ENCODE measurements at regions not wholly inside any gene's neighbourhood (a gene's known extent, or its start where the extent isn't known, plus 50 kb on each side); places are given as distances from the start of the nearest gene placed in this dataset.

DNA sequence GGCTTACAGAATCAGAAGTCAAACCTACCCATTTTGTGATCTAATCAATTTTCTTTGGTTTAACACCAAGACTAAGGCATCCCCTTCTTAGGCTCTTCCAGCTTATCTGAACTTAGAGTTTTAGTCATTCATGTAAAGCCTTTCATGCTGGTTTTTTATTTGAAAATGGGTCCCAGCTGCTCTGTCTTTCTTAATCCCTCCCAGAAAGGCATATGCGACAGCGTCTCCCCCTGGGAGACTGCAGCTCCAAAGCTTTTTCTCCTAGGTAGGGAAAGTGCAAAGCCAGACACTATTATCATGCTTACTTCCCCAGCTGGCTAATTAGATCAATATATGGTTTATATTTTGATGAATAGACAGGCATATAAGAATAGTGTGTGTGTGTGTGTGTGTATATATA lies 96.6 kb upstream of the E2F7 start:
- no peaks in the 10 kb centered on the region for H3K9me3 ChIP-seq (ENCODE audit: control insufficient read depth in 4 of 4, insufficient read depth in 3 of 4, low read length in 3 of 4)
- ATAC-seq (ENCODE audit: insufficient read depth, low FRiP score) = no peak
- no peaks in the 10 kb centered on the region for H3K36me3 ChIP-seq (ENCODE audit: control insufficient read depth in 4 of 4, insufficient read depth in 4 of 4, low read length in 4 of 4)
- TF ChIP-seq, protein P1, sequence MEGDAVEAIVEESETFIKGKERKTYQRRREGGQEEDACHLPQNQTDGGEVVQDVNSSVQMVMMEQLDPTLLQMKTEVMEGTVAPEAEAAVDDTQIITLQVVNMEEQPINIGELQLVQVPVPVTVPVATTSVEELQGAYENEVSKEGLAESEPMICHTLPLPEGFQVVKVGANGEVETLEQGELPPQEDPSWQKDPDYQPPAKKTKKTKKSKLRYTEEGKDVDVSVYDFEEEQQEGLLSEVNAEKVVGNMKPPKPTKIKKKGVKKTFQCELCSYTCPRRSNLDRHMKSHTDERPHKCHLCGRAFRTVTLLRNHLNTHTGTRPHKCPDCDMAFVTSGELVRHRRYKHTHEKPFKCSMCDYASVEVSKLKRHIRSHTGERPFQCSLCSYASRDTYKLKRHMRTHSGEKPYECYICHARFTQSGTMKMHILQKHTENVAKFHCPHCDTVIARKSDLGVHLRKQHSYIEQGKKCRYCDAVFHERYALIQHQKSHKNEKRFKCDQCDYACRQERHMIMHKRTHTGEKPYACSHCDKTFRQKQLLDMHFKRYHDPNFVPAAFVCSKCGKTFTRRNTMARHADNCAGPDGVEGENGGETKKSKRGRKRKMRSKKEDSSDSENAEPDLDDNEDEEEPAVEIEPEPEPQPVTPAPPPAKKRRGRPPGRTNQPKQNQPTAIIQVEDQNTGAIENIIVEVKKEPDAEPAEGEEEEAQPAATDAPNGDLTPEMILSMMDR (IDR thresholded peaks at IDR 0.05; ENCODE audit: control extremely low read depth, extremely low read depth) = no peak
- WGBS, 2 donors = 60 to 74% methylated on average over 2 of the region's 2 CpGs
- DNase-seq = no peak
- H3K27ac ChIP-seq (ENCODE audit: low read depth in 1 of 2, low read length in 1 of 2) = no peak overlapping the region
- no peaks in the 10 kb centered on the region for H3K4me1 ChIP-seq (ENCODE audit: control insufficient read depth in 5 of 5, insufficient read depth in 5 of 5, low read length in 5 of 5)
- no peaks in the 10 kb centered on the region for H3K27me3 ChIP-seq (ENCODE audit: control insufficient read depth in 3 of 3, insufficient read depth in 3 of 3, low read length in 2 of 3)
- H3K9ac ChIP-seq (ENCODE audit: insufficient read depth in 1 of 2, low read length in 2 of 2) = no peak overlapping the region
- H3K4me3 ChIP-seq = no peak overlapping the region

DNA sequence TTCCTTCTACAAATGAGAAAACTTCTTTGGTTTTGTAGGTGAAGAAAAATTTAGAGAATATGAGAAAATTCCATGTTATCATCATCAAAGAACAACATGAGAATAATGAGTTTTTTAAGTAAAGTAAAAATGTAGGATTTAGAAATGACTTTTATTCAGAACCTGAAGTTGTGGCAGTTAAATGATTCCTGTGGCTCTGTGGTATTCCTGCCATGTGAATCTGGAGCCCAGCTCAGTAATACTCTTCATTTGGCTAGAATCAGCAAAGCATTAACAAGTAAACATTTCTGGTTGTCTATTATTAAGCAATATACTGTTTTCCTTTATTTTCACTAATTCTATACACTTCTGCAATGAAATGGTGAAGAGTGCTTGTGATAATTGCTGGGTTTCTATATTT lies 95.6 kb upstream of the E2F7 start:
- ATAC-seq (ENCODE audit: insufficient read depth, low FRiP score) (no peak), DNase-seq (no peak)
- Histone ChIP-seq H3K9me3 (ENCODE audit: control insufficient read depth in 4 of 4, insufficient read depth in 3 of 4, low read length in 3 of 4) (no peaks in the 10 kb centered on the region), H3K9ac (ENCODE audit: insufficient read depth in 1 of 2, low read length in 2 of 2) (no peak overlapping the region), H3K27me3 (ENCODE audit: control insufficient read depth in 3 of 3, insufficient read depth in 3 of 3, low read length in 2 of 3) (no peaks in the 10 kb centered on the region), H3K36me3 (ENCODE audit: control insufficient read depth in 4 of 4, insufficient read depth in 4 of 4, low read length in 4 of 4) (no peaks in the 10 kb centered on the region), H3K27ac (ENCODE audit: low read depth in 1 of 2, low read length in 1 of 2) (no peak overlapping the region), H3K4me3 (no peak overlapping the region), H3K4me1 (ENCODE audit: control insufficient read depth in 5 of 5, insufficient read depth in 5 of 5, low read length in 5 of 5) (no peaks in the 10 kb centered on the region)
- TF ChIP-seq, protein P1 (IDR thresholded peaks at IDR 0.05; ENCODE audit: control extremely low read depth, extremely low read depth) = no peak

DNA sequence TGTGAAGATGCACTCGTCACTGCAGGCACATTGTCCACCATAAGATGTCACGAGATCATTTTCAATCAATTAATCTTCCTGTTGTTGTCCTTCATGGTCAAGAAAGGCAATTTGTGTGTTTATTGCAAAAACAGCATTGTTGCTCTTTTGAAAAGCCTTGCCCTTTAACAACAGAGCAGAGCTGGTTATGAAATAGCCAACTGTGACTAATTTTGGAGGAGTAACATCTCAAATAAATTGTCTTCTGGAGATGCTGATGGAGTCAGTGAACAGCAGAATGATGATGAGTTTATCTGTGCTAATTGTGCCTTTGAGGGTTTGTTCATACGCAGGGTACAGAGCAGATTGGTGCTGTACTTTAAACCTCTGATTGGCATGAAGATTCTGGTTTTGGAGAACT lies 88.3 kb upstream of the E2F7 start:
- H3K36me3 ChIP-seq (ENCODE audit: control insufficient read depth in 4 of 4, insufficient read depth in 4 of 4, low read length in 4 of 4) = no peaks in the 10 kb centered on the region
- DNase-seq = no peak

More for the DNA sequence above, 88.3 kb upstream of the E2F7 start:
- peaks cover 0 to 3% (median 0%) of the 10 kb centered on the region in 5 donors for H3K4me1 ChIP-seq (ENCODE audit: control insufficient read depth in 5 of 5, insufficient read depth in 5 of 5, low read length in 5 of 5)
- TF ChIP-seq, protein P1 (IDR thresholded peaks at IDR 0.05; ENCODE audit: control extremely low read depth, extremely low read depth) = no peak
- no peak for ATAC-seq (ENCODE audit: insufficient read depth, low FRiP score)
- 90 to 93% methylated on average over 3 of the region's 3 CpGs for WGBS, 2 donors
- no peak overlapping the region for H3K4me3 ChIP-seq
- no peak overlapping the region for H3K9ac ChIP-seq (ENCODE audit: insufficient read depth in 1 of 2, low read length in 2 of 2)
- H3K9me3 ChIP-seq (ENCODE audit: control insufficient read depth in 4 of 4, insufficient read depth in 3 of 4, low read length in 3 of 4) = peaks cover 0 to 4% (median 0%) of the 10 kb centered on the region in 4 donors
- H3K27me3 ChIP-seq (ENCODE audit: control insufficient read depth in 3 of 3, insufficient read depth in 3 of 3, low read length in 2 of 3) = peaks cover 0 to 3% (median 3%) of the 10 kb centered on the region in 3 donors
- H3K27ac ChIP-seq (ENCODE audit: low read depth in 1 of 2, low read length in 1 of 2) = no peak overlapping the region

Data from lung (tissue), 11 donors.